GOT3 (cell line): ENCODE measurements at regions not wholly inside any gene's neighbourhood (a gene's known extent, or its start where the extent isn't known, plus 50 kb on each side); places are given as distances from the start of the nearest gene placed in this dataset.

Experiments
- DNase-seq: peaks from one replicate; lab custom pipeline; 2025; ENCODE audit warnings: mixed read lengths; lab: John Stamatoyannopoulos, UW

DNA sequence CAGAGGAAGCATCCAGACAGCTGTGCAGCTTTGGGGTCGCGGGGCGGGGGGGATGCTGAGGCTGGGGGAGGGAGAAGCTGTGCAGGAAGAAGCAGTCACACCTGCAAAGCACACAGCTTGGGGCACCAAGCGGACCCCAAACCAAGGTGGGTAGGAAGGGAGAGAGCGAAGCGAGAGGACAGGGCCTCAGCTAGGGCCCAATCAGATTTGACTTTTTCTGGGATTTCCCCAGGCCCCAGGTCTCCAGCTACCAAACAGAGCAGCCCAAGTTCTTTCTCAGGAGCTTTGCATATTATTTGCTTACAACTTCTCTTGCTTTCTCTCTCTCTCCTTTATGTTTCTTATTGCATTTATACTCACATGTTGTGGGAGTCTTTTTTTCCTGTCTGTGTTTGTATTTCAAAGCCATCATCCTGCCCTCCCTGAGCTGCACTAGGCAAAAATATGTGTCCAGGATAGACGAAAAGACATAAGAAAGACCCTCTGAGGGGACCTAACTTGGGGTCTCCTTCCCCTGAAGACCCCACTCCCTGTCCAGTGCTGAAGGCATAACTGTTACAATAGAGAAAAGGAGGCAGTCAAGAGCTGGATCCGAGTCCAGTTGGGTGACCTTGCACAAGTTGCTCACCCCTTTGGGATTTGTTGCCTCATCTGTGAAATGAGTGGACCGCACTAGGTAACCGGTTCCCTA, 50.6 kb upstream of the SMNDC1 start:
- DNase-seq: no peak

- DNase-seq: no peak
Observed at GRCh38 chr10:110355922-110356627, 51.4 kb upstream of the SMNDC1 start.

GRCh38 chr10:110356628-110357245, 52.0 kb upstream of the SMNDC1 start:
- no peak for DNase-seq

- no peak for DNase-seq
Observed at GRCh38 chr10:110357252-110357780, 52.6 kb upstream of the SMNDC1 start.

GRCh38 chr10:110357871-110358270, 53.2 kb upstream of the SMNDC1 start:
- no peak for DNase-seq

- DNase-seq: no peak
Observed at GRCh38 chr10:110358278-110358677, 53.6 kb upstream of the SMNDC1 start.

DNA sequence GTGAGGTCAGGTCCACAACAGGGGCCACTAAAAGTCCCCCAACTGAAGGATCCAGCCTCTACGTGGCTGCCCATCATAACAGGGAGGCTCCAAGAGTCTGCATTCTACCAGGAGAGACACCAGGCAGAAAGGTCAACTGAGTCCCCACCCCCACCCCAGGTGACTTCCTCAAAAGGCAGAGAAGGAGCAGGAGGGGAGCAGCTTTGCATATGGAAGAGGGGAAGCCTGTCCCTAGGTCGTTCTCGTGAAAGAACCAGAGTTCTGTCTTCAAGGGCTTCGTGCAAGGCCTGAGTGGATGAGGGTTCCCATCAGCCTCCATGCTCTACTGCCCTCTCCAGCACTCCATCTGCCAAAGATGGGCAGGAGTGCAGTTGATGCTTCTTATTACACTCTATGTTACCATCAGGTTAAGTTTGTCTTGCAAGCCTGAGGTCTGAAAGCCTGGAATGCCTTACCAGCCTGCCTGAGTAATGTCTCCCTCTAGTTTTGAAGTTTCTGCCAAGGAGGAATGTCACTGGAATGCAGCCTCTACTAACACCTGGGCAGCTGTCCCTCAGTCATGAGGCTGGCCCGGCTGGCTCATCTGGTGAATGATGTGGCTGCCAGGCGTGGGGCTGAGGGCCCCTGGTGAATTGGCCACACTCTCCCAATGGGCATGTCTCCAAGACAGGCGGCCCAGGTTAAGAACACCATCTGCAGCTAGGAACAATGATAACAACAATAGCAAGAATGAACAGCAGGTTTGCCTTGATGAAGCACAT, 54.3 kb upstream of the SMNDC1 start:
- no peak for DNase-seq

GRCh38 chr10:110360857-110361474, 56.2 kb upstream of the SMNDC1 start:
- no peak for DNase-seq

DNA sequence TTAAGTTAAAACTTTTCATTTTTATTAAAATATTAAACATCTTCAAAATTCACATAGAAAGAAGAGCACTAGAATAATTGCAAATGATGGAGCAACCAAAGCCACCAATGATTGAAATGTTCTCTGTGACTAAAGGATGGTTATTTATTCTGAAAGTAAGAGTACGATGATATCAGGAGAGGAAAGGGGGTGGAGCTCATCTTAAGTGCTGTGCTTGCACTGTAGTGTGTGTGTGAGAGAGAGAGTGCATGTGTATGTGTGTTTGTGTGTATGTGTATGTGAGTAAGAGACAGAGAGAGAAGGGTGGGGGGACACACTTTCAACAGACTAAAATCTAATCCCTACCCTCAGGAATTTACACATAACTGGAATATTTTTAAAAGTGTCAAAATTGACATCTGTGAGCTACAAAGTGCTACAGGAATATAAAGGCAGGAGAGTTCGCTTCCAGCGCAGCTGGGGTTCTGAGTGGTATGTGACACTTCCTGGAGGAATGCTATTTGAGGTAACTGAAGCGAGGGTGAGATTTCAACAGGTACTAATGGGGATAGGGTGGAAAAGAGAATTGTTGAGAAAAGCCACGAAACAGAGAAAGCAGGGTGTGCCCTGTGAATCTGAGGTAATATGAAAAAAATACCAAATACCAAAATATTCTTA, 57.2 kb upstream of the SMNDC1 start:
- no peak for DNase-seq

DNA sequence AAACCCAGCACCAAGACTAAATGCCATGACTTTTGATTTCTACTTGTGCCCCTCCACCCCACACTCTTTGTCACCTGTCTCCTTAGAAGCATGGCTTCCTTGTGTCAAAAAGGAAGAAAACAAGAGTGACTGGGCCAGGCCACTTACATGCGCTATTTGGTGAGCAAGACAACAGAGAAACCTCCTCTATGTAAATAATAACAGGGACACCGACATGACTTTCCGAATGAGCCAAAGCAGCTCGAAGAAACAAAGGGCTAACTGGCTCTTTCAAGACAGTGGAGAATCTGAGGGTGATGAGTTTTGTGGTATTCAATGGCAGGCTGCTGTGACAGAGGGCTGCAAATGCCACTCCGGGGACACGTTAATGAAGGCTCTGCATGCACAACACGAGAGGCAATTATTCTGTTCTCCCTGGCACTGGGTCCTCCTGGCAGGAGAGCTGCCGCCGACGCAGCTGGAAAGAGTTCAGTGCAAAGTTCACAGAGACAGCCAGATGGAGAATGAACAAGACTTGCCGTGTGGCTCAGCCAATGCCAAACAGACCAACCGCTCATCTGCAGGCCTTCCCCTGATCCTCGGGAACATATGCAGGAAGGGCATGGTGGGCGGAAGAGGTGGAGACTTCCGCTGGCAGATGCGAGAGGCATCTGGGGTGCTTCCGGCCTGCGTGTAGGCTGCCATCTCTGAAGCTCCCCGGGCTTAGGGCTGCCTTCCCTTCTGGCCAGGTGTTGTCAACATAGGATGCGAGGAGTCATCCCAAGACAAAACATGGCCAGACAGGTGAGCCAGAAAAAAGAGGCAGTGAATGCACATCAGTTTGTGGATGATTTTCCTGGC, 59.1 kb upstream of the SMNDC1 start:
- no peak for DNase-seq

GRCh38 chr10:110364531-110364937, 59.8 kb upstream of the SMNDC1 start:
- DNase-seq: no peak

DNA sequence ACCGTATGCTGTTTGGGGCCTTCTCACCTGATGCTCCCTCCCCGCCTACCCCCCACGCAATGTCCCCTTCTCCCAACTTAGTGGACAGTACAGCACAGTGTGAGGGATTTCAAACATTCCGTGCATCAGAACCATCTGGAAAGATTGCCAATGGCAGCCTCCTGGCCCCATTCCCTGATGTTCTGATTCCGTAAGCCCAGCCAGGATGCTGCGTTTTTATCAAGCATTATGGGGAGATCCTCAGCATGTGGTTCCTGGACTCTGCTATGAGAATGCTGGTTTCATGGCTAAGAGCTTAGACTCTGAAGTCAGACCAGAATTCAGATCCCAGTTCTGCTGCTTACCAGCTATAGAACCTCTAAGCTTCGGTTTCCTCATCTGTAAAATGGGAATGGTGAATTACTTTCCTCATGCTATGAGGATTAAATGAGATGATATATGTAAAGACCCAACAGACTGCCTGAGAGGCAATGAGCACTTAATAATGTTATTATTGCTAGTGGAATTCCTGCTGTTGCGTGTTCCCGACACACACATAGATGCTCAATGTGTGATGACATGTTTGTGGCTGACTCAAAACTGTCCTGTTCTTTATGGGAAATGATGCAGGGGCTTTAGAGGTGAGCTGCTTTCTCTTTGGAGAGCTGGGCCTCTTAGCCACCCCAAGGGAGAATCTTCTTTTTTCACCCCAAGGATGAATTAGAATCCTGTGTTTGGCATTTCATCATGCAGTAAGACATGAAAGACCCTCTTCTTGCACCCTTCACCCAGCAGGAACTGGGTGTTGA, 60.8 kb upstream of the SMNDC1 start:
- DNase-seq: no peak

GRCh38 chr10:110366635-110367034, 61.9 kb upstream of the SMNDC1 start:
- DNase-seq: no peak

GRCh38 chr10:110368002-110368401, 63.3 kb upstream of the SMNDC1 start:
- DNase-seq: no peak

- no peak for DNase-seq
Observed at GRCh38 chr10:110368556-110368955, 63.8 kb upstream of the SMNDC1 start.

GRCh38 chr10:110370006-110370405, 65.3 kb upstream of the SMNDC1 start:
- DNase-seq: no peak

GRCh38 chr10:110372656-110373055, 67.9 kb upstream of the SMNDC1 start:
- no peak for DNase-seq

DNA sequence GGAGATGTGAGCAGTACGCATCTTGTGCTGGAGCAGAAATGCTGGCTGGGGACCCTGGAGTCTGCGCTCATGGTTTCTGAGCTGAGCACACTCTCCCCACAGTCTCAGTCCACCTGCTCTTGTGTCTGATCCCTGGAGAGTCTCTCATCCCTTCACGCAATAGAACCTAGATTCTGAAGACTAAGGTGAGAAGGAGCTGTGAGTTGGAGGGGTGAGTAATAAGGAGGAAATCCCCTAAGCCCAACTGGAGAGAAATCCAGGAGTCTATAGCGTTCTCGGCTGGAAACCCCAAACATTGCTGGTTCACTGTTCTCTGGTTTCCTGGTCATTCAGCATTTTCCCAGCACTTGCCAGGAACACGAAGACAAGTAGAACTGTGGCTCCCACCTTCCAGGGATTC, 68.3 kb upstream of the SMNDC1 start:
- DNase-seq: no peak

DNA sequence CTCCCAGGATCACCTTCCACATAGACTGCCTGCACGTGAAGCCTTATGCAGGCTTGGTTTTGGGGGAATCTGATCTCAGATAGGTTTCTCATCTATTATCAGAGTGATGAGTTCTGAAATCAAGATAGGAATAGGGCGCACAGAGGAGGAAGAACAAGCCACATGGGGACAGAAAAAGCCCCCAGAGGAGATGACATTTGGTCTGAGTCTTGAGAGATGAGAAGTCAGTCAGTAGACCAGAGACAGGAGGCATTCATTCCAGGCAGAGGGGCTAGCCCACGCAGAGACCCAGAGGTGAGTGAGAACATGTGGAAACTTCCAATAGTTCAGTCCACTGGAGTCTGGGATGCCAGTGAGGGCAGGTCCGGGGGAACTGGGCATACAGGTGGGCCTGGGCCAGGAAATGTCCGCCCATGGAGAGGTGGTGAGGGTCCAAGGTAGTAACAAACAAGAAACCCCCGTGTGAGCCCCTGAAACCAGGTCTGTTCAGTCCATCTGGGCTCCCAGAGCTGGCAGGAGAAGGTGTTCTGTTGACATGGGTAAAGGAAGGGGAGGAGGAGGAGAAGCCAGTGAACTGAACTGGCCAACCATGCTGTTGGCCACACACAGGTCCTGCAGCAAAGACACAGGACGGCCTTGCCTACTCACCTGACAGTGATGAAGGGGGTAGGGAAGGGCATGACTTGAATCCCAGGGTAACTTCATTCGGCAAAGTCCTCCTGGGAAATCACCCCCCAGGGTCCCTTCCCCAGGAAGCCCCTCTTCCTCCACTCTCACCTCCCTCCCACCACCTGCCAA, 69.3 kb upstream of the SMNDC1 start:
- DNase-seq: no peak
